Kidney (tissue), 13 donors: ENCODE measurements at regions not wholly inside any gene's neighbourhood (a gene's known extent, or its start where the extent isn't known, plus 50 kb on each side); places are given as distances from the start of the nearest gene placed in this dataset.

ENCODE experiments used
- DNase-seq, 5 donors: peaks; one replicate each; pipeline ENCODE4 v3.0.0-alpha.2; 2013 to 2020
- FAIRE-seq: peaks from 2 replicates; lab custom pipeline; 2012; peaks lifted over from hg19 to GRCh38; lab: Jason Lieb, UNC
- H3K27ac ChIP-seq, 2 donors: one replicate each; pipeline ENCODE4 v1.7.0; 2013; ENCODE audit warnings: low read depth in 2 of 2, low read length in 2 of 2, inconsistent platforms in 1 of 2
- H3K27me3 ChIP-seq: one replicate; pipeline ENCODE4 v1.7.1; 2013; ENCODE audit warnings: low read length, inconsistent platforms; ENCODE audit not compliant: control insufficient read depth, insufficient read depth
- H3K36me3 ChIP-seq, 3 donors: one replicate each; pipeline versions ENCODE4 v1.7.0 to v1.7.1; 2013; ENCODE audit warnings: low read length in 3 of 3, control low read depth in 1 of 3, inconsistent platforms in 1 of 3; ENCODE audit not compliant: insufficient read depth in 3 of 3, control insufficient read depth in 2 of 3
- H3K4me1 ChIP-seq, 3 donors: one replicate each; pipeline versions ENCODE4 v1.7.0 to v1.7.1; 2013; ENCODE audit warnings: low read length in 3 of 3, inconsistent platforms in 1 of 3, low read depth in 1 of 3; ENCODE audit not compliant: control insufficient read depth in 2 of 3, insufficient read depth in 2 of 3
- H3K4me3 ChIP-seq, 3 donors: one replicate each; pipeline versions ENCODE4 v1.7.0 to v1.8.1; 2013; ENCODE audit warnings: low read length in 3 of 3, control low read depth in 1 of 3, inconsistent platforms in 1 of 3
- H3K9ac ChIP-seq, 3 donors: one replicate each; pipeline versions ENCODE4 v1.7.0 to v1.7.1; 2013; ENCODE audit warnings: low read length in 3 of 3, control low read depth in 1 of 3, inconsistent platforms in 1 of 3
- H3K9me3 ChIP-seq, 3 donors: one replicate each; pipeline versions ENCODE4 v1.7.0 to v1.7.1; 2013; ENCODE audit warnings: low read length in 3 of 3, control low read depth in 1 of 3, inconsistent platforms in 1 of 3; ENCODE audit not compliant: control insufficient read depth in 2 of 3, insufficient read depth in 1 of 3
- CTCF ChIP-seq: IDR thresholded peaks from 3 replicates; pipeline ENCODE4 v1.5.1; 2012; ENCODE audit warnings: mild to moderate bottlenecking, moderate library complexity, borderline replicate concordance; ENCODE audit not compliant: insufficient read depth; ENCODE audit errors: extremely low read depth
- intact Hi-C: fragments of 100-400 bp; cut with DNase I; formaldehyde crosslinking; loops from one replicate; pipeline ENCODE4 v1.11.1; 2022
- donor health status: control.
- donor health status: control.
- donor health status: control.
- donor health status: control.
- donor health status: control.
- donor health status: DM: yes; HTN: yes; CAD: no.
- donor health status: Normal renal cell carcinoma (clear cell type).

GRCh38 chr3:155014953-155015352 is 65.2 kb upstream of the MME start:
- Histone ChIP-seq H3K27ac (no peak overlapping the region), H3K36me3 (no peaks in the 10 kb centered on the region), H3K4me3 (no peak overlapping the region), H3K9me3 (no peaks in the 10 kb centered on the region), H3K9ac (no peak overlapping the region), H3K4me1 (no peaks in the 10 kb centered on the region), H3K27me3 (no peaks in the 10 kb centered on the region)
- no peak for FAIRE-seq
- intact Hi-C loops = no loop called here
- no peak for DNase-seq
- no peak for TF ChIP-seq CTCF

GRCh38 chr3:155013427-155013826 is 66.7 kb upstream of the MME start:
- Histone ChIP-seq H3K27ac (no peak overlapping the region), H3K9me3 (no peaks in the 10 kb centered on the region), H3K36me3 (no peaks in the 10 kb centered on the region), H3K4me1 (no peaks in the 10 kb centered on the region), H3K27me3 (no peaks in the 10 kb centered on the region), H3K4me3 (no peak overlapping the region), H3K9ac (no peak overlapping the region)
- TF ChIP-seq CTCF = no peak
- FAIRE-seq (no peak), DNase-seq (no peak)
- intact Hi-C loops = no loop called here

GRCh38 chr3:155012584-155012983 is 67.5 kb upstream of the MME start:
- Histone ChIP-seq H3K4me1 (no peaks in the 10 kb centered on the region), H3K27ac (no peak overlapping the region), H3K4me3 (no peak overlapping the region), H3K9ac (no peak overlapping the region), H3K36me3 (no peaks in the 10 kb centered on the region), H3K27me3 (no peaks in the 10 kb centered on the region), H3K9me3 (no peaks in the 10 kb centered on the region)
- no peak for TF ChIP-seq CTCF
- no peak for DNase-seq
- intact Hi-C loops = no loop called here
- no peak for FAIRE-seq

GRCh38 chr3:155010416-155010815 is 69.7 kb upstream of the MME start:
- intact Hi-C loops = no loop called here
- DNase-seq = peak in 1 of 5 donors; percentile 9
- no peak for FAIRE-seq
- Histone ChIP-seq H3K9ac (no peak overlapping the region), H3K4me3 (no peak overlapping the region), H3K27me3 (no peaks in the 10 kb centered on the region), H3K36me3 (no peaks in the 10 kb centered on the region), H3K4me1 (no peaks in the 10 kb centered on the region), H3K27ac (no peak overlapping the region), H3K9me3 (no peaks in the 10 kb centered on the region)
- no peak for TF ChIP-seq CTCF
